Iris pigment epithelial cell (primary cell): ENCODE measurements at regions not wholly inside any gene's neighbourhood (a gene's known extent, or its start where the extent isn't known, plus 50 kb on each side); places are given as distances from the start of the nearest gene placed in this dataset.
"Not testable (repeated sequence)": the region's sequence is repeated elsewhere in the genome, so short reads cannot be mapped to it uniquely, and the experiment has no call there.

Source experiments
- DNase-seq: peaks from one replicate; pipeline ENCODE4 v3.0.0-alpha.2; 2011; ENCODE audit warnings: low read depth

DNA sequence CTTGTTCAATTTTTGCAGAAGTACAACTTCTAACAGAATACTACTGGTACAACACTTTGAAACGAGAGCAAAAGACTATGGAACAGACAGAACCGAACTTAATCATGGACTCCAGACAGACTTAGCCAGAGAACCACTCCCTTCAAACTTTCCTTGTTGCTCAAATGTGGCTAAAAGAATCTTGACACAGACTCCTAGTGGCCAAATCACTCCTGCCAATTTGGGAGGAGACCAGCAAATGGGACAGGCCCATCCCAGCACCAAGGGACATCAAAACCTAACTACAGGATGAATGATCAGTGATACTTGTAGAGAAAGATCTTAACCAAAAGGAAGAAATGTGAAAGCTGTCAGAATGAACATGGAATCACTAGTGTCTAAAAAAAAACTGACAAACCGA is 154.0 kb downstream of the MATN1 start:
- DNase-seq = no peak

DNA sequence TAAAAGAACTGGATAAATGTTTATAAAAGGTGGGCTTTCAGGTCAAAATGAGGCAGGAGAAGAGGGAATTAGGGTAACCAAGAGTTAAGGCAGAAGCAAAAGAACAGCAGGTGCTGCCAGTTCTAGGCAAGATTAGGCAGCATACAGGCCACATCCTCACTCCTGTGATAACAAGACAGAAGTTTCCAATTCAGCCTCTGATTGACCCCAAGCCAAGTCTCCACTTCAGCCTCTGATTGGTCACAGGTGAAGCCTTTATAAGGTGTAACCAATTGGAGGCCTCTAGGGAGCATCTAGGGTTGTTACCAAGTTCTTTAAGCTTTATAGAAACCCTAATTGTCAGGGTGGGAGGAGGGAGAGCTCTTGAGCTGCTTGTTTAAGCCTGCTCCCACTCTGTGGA is 160.8 kb downstream of the MATN1 start:
- no peak for DNase-seq

DNA sequence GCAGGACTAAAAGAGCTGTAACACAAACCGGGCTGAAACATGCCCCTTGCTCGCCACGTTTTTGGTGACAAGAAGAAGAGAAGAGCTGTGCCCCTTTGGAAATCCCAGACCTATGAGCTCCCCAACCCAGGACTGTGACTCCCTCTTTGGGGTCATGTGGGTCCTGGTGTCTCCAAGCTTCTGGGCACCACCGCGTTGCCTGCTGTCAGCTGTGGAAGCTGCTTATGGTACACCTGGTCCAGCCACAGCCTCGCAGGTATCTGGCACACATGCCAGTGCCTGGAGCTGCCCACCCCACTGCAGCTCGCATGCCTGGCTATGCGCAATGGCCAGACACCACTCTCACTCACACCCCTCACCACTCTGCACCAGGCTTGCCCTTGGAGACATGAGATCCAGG is 171.8 kb downstream of the MATN1 start:
- no peak for DNase-seq

DNA sequence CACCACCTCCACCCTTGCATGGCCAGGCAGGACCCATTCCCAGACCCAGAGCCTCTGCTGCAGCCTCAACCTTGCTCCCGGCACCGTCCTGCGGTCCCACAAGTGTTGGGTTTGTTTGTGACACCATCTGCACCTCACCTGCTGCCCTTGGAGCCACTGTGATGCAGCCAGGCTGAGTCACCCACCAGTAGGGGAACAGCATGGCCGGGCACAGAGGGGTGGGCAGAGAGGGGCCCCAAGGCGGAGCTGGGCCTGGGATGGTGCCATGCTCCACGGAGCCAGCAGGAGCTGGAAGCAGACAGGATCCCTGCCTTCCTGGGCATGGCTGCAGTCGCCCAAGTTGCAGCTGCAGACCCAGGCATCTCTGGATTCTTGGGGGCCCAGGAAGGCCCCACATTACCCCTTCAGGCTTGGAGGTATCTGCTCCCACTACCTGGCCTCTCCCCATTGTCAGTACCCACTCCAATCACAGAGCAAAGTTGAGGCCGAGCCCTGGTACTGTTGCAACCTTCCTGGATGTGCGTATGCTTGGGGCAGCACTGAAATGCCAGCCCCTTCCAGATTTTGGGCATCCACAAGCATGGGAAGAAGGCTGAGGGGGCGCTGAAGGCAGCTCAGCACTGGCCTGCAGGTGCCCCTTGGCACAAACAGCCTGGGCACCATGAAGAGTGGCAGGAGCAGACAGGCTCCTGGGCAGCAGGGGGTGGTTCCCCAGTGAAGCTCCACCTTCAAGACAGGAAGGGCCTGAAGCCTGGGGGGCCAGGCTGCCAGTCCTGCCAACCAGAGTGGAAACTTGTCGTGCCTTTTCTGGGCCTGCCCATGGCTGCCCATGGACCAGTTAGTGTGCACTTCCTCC is 172.8 kb downstream of the MATN1 start:
- no peak for DNase-seq

DNA sequence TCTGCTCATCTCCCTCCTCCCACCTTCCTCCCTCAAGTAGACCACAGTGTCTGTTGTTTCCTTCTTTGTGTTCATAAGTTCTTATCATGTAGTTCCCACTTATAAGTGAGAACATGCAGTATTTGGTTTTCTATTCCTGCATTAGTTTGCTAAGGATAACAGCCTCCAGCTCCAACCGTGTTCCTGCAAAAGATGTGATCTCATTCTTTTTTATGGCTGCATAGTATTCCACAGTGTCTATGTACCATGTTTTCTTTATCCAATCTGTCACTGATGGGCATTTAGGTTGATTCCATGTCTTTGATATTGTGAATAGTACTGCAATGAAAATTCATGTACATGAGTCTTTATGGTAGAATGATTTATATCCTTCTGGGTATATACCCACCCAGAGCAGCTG is 173.5 kb downstream of the MATN1 start:
- DNase-seq = not testable (repeated sequence)

DNA sequence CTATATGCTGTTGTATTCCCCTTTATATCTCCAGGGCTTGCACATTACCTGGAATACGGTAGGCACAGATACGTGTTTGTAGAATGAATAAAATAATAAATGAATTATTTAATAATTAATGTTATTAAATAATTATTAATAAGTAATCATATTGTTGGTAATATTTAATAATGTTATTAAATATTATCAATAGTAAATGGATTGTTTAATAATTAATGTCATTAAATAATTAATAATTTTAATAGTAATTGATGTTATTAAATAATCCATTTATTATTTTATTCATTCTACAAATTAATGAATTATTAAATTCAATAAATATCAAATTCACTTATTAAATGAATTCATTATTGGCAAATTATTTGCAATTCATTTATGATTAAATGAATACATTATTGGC is 175.1 kb downstream of the MATN1 start:
- DNase-seq = no peak

DNA sequence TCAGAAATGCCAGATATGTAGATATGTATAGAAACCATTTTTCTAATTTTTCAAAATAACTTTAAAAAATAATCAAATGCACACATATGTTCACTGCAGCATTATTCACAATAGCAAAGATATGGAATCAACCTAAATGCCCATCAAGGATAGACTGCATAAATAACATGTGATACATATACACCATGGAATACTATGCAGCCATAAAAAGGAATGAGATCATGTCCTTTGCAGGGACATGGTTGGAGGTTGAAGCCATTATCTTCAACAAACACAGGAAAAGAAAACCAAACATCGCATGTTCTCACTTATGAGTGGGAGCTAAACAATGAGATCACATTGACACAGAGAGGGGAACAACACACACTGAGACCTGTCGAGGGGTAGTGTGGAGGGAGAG is 176.1 kb downstream of the MATN1 start:
- DNase-seq = not testable (repeated sequence)

DNA sequence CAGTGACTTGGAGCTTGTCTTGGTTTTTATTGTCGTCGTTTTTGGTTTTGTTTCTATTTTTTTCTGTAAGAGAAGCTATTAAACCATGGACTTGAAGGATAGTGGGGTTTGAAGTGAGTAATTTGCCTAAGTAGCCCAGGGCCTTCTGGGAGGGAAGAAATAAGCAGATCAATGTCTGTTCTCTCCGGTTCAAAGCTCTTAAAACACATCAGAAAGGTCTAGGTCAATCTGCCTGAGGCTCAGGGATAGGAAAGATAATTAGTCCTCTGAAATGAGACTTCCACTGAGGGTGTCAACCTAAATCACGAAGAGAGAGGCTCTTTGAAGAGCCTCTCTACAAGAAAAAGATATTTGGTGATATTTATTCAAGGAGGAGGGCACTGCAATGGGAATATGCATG is 178.0 kb downstream of the MATN1 start:
- no peak for DNase-seq

DNA sequence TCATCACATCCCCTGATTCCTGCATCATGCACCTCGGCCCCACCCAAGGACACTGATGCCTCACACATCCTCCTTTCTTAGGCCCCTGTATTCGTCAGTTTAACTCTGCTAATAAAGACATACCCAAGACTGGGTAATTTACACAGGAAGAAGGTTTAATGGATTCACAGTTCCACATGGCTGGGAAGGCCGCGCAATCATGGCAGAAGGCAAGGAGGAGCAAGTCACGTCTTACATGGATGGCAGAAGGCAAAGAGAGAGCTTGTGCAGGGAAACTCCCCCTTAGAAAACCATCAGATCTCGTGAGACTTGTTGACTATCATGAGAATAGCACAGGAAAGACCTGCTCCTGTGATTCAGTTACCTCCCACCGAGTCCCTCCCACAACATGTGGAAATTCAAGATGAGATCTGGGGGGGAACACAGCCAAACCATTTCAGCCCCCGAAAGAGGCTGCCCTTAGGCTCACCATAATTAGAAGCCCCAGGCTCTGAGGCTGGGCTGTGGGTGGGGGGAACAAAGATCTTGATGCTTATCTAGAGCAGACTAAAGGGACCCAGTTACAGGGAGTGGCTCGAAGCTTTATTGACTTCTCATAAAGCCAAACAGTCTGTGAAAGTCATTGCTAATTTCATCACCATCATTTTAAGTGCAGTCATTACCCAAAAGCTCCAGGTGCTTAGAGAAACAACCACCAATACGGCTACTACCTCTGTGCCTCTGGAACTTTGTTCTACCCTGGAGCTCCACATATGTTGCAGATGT is 181.5 kb downstream of the MATN1 start:
- DNase-seq = no peak

DNA sequence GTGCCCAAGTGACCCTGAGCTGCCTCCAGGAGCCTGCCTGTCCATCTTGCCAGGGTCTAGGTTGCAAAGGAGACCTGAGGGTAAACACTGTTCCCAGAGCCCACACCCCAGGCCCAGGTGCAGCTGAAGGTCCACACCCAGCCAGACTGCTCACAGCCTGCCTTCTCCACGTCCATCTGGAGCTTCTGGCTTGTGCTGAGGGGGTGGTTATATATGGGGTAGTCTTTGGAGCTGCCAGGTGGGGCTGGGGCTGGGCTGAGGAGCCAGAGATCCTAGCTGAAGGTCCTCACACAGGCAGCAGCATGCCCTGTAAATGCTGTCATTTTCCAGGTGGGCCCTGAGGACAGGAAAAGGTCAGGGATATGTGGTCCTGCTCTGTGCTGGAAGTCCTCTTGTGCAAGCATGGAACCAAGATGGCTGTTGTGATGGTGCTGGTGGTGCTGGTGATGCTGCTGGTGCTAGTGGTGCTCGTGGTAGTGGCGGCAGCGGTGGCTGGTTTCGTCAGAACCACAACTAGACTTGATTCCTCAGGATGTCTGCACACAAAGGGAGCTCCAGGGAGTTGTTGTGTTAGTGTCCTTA is 182.7 kb downstream of the MATN1 start:
- DNase-seq = no peak

DNA sequence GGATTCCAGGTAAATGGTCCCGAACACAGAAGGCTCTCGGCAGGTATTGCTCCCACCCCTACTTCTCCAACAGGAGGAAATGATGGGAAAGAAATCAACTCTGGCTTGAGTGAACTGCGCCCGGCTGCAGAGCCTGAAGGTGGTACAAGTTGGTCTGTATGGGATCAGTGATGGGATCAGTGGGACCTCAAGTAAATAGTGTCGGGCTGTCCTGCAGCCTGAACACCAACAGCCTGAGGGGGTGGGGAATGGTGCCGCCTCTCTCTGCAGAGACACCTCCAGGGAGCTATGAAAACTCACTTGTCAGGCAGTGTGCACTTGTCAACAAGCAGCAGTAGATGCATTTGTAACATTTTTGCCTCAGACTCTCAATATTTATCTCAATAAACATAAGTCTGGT is 183.5 kb downstream of the MATN1 start:
- no peak for DNase-seq

DNA sequence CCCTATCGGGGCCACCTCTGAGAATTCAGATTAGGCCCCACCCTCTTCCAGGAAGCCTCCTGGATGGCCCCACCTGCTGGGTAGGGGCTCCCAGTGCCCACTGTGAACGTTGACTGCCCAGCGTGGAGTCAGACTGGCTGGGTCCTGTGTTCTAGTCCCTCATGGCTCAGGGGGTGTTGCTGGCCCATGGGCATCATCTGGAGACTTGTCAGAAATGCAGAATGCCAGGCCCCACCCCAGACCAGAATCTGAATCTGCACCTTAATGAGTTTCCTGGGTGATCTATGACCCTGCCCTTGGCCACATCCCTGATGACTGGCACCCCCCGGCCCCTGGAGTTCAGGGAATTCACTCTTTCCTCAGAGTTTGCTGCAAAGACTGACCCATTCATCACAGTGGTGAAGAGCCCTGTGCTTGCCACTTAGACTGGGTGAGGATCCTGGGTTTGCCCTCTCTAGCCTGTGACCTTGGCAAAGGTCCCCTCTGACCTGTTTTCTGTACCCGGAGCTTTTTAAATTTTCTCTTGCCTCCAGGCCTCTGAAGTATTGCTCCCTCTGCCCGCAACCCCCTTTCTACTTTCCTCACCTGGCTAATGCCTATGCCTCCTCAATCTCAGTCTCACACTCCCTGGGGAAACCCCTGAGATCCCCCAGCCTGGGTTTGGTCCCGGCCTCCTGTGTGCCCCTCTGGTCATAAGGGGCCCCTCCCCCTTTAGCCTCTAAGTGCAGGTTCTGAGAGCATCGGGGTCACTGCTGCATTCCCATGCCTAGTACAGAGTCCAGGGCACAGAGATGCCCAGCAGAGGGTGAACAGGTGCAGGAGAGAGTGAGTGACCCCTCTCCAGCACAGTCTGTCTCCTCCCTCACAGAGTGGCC is 184.2 kb downstream of the MATN1 start:
- no peak for DNase-seq

DNA sequence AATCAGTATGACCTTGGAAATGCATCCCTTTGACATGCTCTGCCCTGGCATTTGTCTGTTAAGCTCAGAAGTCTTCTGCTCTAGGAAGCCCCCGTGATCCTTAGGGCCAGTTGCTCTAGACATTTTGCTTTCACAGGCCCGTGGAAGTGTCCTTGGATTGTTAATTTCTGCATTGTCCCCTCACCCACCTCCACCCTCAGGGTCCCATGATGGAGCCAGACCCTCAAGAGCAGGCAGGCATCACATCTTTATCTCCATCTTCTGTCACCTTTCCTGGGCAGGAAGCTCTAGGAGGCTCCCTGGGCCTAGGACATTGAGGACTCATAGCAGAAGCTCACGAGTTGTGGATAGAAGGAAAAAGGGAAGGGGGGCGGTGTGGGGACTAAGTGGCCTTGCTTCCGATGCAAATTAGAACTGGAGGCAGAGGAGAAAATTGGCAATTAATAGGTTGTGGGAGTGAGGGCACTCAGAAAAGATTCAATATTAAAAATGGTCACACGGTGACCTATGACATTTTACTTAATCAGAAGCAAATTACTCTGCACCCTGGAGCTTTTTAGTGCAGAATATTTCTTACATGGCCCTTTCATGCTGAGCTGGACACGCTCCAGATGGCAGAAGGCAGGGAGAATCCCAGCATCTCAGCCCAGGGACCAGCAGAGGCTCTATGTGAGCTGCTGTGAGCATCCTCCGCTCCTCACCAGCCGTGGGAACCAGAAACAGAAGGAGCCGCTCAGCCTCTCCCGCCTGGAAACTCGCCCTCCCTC is 185.0 kb downstream of the MATN1 start:
- DNase-seq = no peak

DNA sequence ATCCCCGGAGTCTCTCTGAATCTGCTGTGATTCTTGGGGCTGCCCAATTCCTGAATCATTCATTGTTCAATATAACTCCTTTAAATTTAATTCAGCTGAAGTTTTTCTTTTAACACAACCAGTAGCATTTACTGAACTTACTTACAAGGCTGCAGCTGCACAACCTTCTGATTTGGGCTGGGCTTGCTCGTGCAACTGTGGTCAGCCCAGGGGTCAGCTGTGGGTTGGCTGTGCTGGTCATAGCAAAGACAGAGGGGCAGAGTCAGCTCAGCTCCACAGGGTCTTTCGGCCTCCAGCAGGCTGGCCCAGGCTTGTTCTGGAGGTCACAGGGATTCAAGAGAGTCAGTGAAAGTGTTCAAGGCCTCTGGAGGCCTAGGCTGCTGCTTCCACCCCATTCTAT is 186.1 kb downstream of the MATN1 start:
- DNase-seq = no peak

DNA sequence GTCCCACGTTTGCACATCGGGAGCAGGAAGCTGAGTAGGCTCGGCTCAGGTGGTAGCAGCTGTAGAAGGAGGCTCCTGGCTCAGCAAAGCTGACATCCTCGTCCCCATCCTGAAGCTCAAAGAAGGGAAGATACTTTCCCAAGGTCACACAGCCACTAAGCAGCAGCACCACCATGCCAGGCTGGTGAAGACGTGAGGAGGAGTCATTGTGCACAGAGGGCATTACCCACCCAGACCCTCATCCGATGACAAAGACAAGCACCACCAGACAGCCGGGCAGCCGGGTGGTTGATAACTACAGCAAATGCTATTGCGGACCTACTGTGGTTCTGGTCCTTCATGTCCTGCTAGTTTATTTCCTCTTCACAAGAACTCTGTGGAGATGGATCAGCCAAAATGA is 186.9 kb downstream of the MATN1 start:
- no peak for DNase-seq

DNA sequence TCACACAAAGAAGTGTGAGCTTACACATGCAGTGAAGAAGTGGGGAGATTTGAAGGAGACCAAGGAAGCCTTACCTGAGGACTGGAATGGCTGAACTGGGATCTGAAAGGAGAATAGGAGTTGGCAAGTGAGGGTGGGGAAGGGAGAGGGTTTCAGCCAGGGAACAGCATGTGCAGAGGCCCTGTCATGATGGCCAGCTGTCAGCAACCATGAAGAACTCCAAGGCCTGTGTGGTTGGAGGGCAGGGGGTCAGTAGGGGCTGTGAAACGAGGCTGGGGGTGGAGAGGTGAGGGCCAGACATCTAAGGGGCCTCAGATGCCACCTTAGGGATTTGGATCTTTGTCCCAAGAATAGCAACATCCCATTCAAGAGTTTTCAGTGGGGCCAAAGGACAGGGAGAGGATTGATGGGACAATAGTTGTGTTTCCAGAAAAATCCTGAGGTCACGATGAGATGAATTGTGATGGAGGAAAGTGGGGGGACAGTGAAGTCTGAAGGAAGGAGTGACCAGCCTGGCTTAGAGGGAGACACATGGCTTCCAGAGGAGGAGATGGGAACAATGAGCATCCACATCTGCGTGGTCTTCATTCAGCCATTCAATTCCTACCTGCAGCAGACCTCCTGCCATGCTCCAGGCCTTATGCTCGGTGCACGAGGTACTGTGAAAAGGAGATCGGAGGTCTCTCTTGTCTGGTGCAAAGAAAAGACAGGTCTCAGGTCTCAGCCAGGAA is 187.6 kb downstream of the MATN1 start:
- DNase-seq = no peak

DNA sequence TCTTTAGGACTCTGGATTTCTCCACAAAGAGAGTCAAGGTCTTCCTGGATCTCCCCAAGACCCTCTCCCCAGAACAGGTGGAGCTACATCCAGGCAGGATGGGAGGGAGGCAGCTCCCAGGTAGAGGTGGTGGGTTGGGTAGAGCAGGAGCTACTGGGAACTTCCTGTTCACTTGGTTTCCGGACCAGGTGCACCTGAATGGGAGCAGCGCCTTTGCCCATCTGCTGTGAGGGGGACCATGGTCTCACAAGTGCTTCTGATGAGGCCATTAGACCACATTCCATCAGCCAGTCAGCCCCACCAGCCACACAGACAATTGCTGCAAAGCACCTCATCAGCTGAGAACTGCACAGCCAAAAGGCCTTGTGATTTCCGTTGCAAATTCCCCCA is 188.8 kb downstream of the MATN1 start:
- DNase-seq = no peak

DNA sequence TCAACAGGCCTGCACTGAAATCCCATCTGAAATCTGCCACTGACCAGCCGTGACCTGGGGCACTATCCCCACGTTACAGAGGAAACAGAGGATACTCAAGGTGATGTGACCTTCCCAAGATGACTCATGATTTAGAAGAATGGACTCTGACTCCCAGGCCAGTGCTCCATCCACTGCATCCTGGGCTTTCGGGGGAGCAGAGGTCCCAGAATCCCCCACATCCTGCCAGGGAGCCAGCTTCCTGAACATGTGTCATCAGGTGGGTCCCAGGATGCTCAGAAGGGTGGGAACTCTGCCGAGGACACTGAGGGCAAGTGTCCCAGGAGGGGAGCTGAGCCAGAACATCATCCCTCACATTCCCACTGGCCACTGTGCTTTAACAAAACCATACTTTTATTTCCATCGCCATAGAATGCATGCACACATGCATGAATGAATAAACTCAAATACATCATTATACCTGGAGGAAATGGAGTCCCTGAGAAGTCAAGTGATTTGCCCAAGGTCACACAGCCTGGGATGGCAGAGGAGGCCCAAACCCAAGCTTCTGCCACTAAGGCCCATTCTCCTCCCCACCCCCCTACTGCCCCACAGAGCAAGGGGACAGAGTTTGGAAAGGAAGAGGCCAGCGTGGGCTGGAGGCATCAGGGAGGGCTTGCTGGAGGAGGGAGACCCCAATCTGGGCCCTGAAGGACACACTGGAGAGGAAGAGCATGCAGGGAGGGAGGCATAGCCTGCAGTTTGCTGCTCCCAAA is 189.4 kb downstream of the MATN1 start:
- no peak for DNase-seq

DNA sequence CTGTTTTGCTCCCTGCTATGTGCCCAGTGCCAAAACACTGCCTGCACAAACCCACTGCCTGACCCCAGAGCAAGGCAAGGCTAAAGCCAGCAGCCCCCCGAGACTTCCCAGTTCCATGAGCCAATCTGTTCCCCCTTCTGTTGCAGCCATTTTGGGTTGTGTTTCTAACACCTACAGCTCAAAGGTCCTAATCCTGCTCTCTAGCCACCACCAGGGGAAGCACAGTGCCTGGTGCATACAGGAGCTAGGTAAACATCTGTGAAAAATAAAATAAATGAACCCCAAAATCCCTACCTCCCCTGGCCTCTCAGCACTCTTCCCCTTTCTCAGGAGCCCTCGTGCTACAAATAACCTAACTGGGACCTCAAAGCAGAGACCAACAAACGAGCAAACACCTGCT is 190.2 kb downstream of the MATN1 start:
- no peak for DNase-seq

DNA sequence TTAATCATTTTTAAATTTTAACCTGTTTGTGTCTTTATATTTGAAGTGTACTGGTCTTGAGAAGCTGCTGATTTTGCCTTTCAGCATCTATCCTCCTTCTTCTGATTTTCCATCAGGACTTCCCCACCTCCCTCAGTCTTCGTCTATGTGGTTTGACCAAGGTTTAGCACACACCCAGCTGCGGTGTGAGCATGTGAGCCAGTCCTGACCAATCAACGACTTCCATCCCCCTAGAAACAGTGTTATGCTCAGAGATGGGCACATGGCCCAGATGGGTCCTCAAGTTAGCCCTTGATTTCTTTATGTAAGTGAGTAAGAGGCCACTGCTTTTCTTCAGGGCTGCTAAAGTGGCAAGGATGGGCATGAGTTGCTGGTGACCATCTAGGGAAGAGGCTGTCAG is 190.8 kb downstream of the MATN1 start:
- DNase-seq = no peak
